PFSK-1 (cell line): ENCODE measurements at regions not wholly inside any gene's neighbourhood (a gene's known extent, or its start where the extent isn't known, plus 50 kb on each side); places are given as distances from the start of the nearest gene placed in this dataset.

ENCODE experiments used
- FOXP2 ChIP-seq: optimal IDR thresholded peaks from 2 replicates; pipeline ENCODE3; 2011; ENCODE audit warnings: borderline replicate concordance, control low read depth, inconsistent platforms; ENCODE audit not compliant: insufficient read depth; ENCODE audit errors: extremely low read length, extremely low read depth
- POLR2AphosphoS5 ChIP-seq: IDR thresholded peaks from 2 replicates; pipeline ENCODE4 v1.6.1; 2012; ENCODE audit warnings: low read depth, mild to moderate bottlenecking, control low read depth, low read length, moderate library complexity
- REST ChIP-seq, 2 experiments: IDR thresholded peaks; 2 replicates each; pipeline versions ENCODE4 v1.6.1 to v1.8.0; 2011 to 2012; ENCODE audit warnings: low read depth in 2 of 2, low read length in 2 of 2, control low read depth in 1 of 2, inconsistent platforms in 1 of 2, mild to moderate bottlenecking in 1 of 2, moderate library complexity in 1 of 2; ENCODE audit not compliant: insufficient read depth in 1 of 2
- SIN3A ChIP-seq: IDR thresholded peaks from 2 replicates; pipeline ENCODE4 v1.6.1; 2012; ENCODE audit warnings: mild to moderate bottlenecking, low read length, moderate library complexity, borderline replicate concordance; ENCODE audit not compliant: insufficient read depth
- TAF1 ChIP-seq: IDR thresholded peaks from 2 replicates; pipeline ENCODE4 v1.6.1; 2012; ENCODE audit warnings: low read length, control low read depth, borderline replicate concordance; ENCODE audit not compliant: insufficient read depth

GRCh38 chr5:143695244-143695864 lies 116.6 kb upstream of the HMHB1 start:
- no peak for TF ChIP-seq SIN3A
- no peak for TF ChIP-seq FOXP2
- no peak for TF ChIP-seq TAF1
- TF ChIP-seq REST (IDR thresholded peaks at IDR 0.05; ENCODE audit: insufficient read depth in 1 of 2, low read depth in 2 of 2, low read length in 2 of 2) = no peak
- TF ChIP-seq POLR2AphosphoS5 = no peak

GRCh38 chr5:143694357-143694756 lies 117.6 kb upstream of the HMHB1 start:
- TF ChIP-seq SIN3A (no peak), FOXP2 (no peak), POLR2AphosphoS5 (no peak), TAF1 (no peak)

- TF ChIP-seq FOXP2 (no peak), TAF1 (no peak), REST (IDR thresholded peaks at IDR 0.05; ENCODE audit: insufficient read depth in 1 of 2, low read depth in 2 of 2, low read length in 2 of 2) (no peak), POLR2AphosphoS5 (no peak), SIN3A (no peak)
Measured at GRCh38 chr5:143693651-143694252, 118.2 kb upstream of the HMHB1 start.

- TF ChIP-seq TAF1 (no peak), REST (IDR thresholded peaks at IDR 0.05; ENCODE audit: insufficient read depth in 1 of 2, low read depth in 2 of 2, low read length in 2 of 2) (no peak), POLR2AphosphoS5 (no peak), FOXP2 (no peak), SIN3A (no peak)
Measured at GRCh38 chr5:143692342-143692741, 119.6 kb upstream of the HMHB1 start.

GRCh38 chr5:143691945-143692290 lies 120.0 kb upstream of the HMHB1 start:
- TF ChIP-seq SIN3A (no peak), POLR2AphosphoS5 (no peak), FOXP2 (no peak), REST (IDR thresholded peaks at IDR 0.05; ENCODE audit: insufficient read depth in 1 of 2, low read depth in 2 of 2, low read length in 2 of 2) (no peak)
